IMR-90 (cell line): ENCODE measurements at regions not wholly inside any gene's neighbourhood (a gene's known extent, or its start where the extent isn't known, plus 50 kb on each side); places are given as distances from the start of the nearest gene placed in this dataset.
A peak's percentile ranks its signal among the peaks of the same experiment; 100 is the strongest.

Source experiments
- ATAC-seq: fragments of 200-7000 bp; cut with Tn5 transposase; 2 replicates; pipeline ENCODE4 v1.9.1; 2020; ENCODE audit warnings: low read depth, mild to moderate bottlenecking, moderate library complexity
- BruUV-seq: library from RNA; stranded (reverse); fragments of 400-500 nt; replicated peaks from 2 replicates; lab custom pipeline; 2021; lab: Mats Ljungman, UMichigan
- CTCF ChIA-PET: fragments of 300-600 bp; formaldehyde crosslinking; extraction: SDS; loops from one replicate; lab custom pipeline; 2021; ENCODE audit warnings: antibody characterized with exemption; lab: Yijun Ruan, JAX
- POLR2A ChIA-PET: fragments of 300-600 bp; sonication (Branson Sonifier 250); formaldehyde crosslinking; loops from one replicate; lab custom pipeline; 2022; ENCODE audit warnings: antibody characterized with exemption; ENCODE audit not compliant: unreplicated experiment; lab: Charles Lee
- DNase-seq: peaks from one replicate; pipeline ENCODE4 v3.0.0; 2013
- H2AFZ ChIP-seq: replicated peaks from 2 replicates; pipeline ENCODE3; 2013; ENCODE audit warnings: low read length, mild to moderate bottlenecking; ENCODE audit not compliant: poor library complexity
- H2AK5ac ChIP-seq: 2 replicates; pipeline ENCODE4 v1.6.1; 2013; ENCODE audit warnings: low read depth, low read length, inconsistent platforms
- H2AK9ac ChIP-seq: replicated peaks from 2 replicates; pipeline ENCODE3; 2013; ENCODE audit warnings: mild to moderate bottlenecking, low read depth, low read length, moderate library complexity; ENCODE audit not compliant: poor library complexity
- H2BK120ac ChIP-seq: 2 replicates; pipeline ENCODE4 v1.6.1; 2013; ENCODE audit warnings: low read depth, low read length, inconsistent platforms
- H2BK15ac ChIP-seq: 3 replicates; pipeline ENCODE4 v1.6.1; 2013; ENCODE audit warnings: low read depth, low read length, inconsistent platforms
- H2BK20ac ChIP-seq: 2 replicates; pipeline ENCODE4 v1.6.1; 2013; ENCODE audit warnings: low read depth, mild to moderate bottlenecking, inconsistent platforms, low read length, moderate library complexity
- H2BK5ac ChIP-seq: 2 replicates; pipeline ENCODE4 v1.6.1; 2013; ENCODE audit warnings: mild to moderate bottlenecking, low read depth, low read length, inconsistent platforms; ENCODE audit not compliant: poor library complexity, severe bottlenecking
- H3K14ac ChIP-seq: replicated peaks from 2 replicates; pipeline ENCODE4 v1.6.1; 2013; ENCODE audit warnings: low read depth, low read length, inconsistent platforms
- H3K18ac ChIP-seq: 2 replicates; pipeline ENCODE4 v1.6.1; 2013; ENCODE audit warnings: low read depth, low read length, control low read depth
- H3K23ac ChIP-seq: 2 replicates; pipeline ENCODE4 v1.6.1; 2013; ENCODE audit warnings: low read depth, low read length, inconsistent platforms
- H3K27ac ChIP-seq: 2 replicates; pipeline ENCODE4 v1.5.1; 2013; ENCODE audit warnings: mild to moderate bottlenecking, control low read depth, low read length; ENCODE audit not compliant: insufficient read depth
- H3K27me3 ChIP-seq: 2 replicates; pipeline ENCODE4 v1.6.1; 2013; ENCODE audit warnings: low read length; ENCODE audit not compliant: control insufficient read depth, insufficient read depth
- H3K36me3 ChIP-seq: 2 replicates; pipeline ENCODE4 v1.6.1; 2013; ENCODE audit warnings: low read length, mixed read lengths; ENCODE audit not compliant: control insufficient read depth, insufficient read depth
- H3K4ac ChIP-seq: 2 replicates; pipeline ENCODE4 v1.6.1; 2013; ENCODE audit warnings: low read depth, low read length, inconsistent platforms
- H3K4me1 ChIP-seq: 2 replicates; pipeline ENCODE4 v1.6.1; 2013; ENCODE audit warnings: low read length, mixed read lengths; ENCODE audit not compliant: control insufficient read depth, insufficient read depth
- H3K4me2 ChIP-seq: 2 replicates; pipeline ENCODE4 v1.6.1; 2013; ENCODE audit warnings: low read depth, mild to moderate bottlenecking, control low read depth, low read length, moderate library complexity
- H3K4me3 ChIP-seq: 2 replicates; pipeline ENCODE4 v1.5.1; 2013; ENCODE audit warnings: low read depth, mild to moderate bottlenecking, control low read depth, low read length, moderate library complexity; ENCODE audit not compliant: insufficient read depth
- H3K56ac ChIP-seq: 2 replicates; pipeline ENCODE4 v1.6.1; 2013; ENCODE audit warnings: low read length, inconsistent platforms; ENCODE audit not compliant: insufficient read depth; ENCODE audit errors: extremely low read depth
- H3K79me1 ChIP-seq, 2 experiments: 2 replicates each; pipeline ENCODE4 v1.6.1; 2013; ENCODE audit warnings: low read length in 2 of 2, inconsistent platforms in 1 of 2, low read depth in 1 of 2
- H3K9ac ChIP-seq: 2 replicates; pipeline ENCODE4 v1.6.1; 2013; ENCODE audit warnings: low read depth, low read length, control low read depth
- H3K9me1 ChIP-seq: 2 replicates; pipeline ENCODE4 v1.6.1; 2013; ENCODE audit warnings: low read length, inconsistent platforms; ENCODE audit not compliant: insufficient read depth
- H3K9me3 ChIP-seq: 2 replicates; pipeline ENCODE4 v1.6.1; 2013; ENCODE audit warnings: low read length; ENCODE audit not compliant: control insufficient read depth, insufficient read depth
- H4K20me1 ChIP-seq: 2 replicates; pipeline ENCODE4 v1.6.1; 2013; ENCODE audit warnings: low read length, inconsistent platforms; ENCODE audit not compliant: insufficient read depth
- H4K5ac ChIP-seq: 2 replicates; pipeline ENCODE4 v1.6.1; 2013; ENCODE audit warnings: mild to moderate bottlenecking, low read depth, low read length, control low read depth
- H4K8ac ChIP-seq, 2 experiments: 2 replicates each; pipeline ENCODE4 v1.6.1; 2013; ENCODE audit warnings: low read depth in 2 of 2, low read length in 2 of 2, control low read depth in 1 of 2, inconsistent platforms in 1 of 2
- H4K91ac ChIP-seq: 2 replicates; pipeline ENCODE4 v1.6.1; 2013; ENCODE audit warnings: low read depth, low read length, inconsistent platforms; ENCODE audit not compliant: insufficient read depth
- RAD21 ChIP-seq: IDR thresholded peaks from 2 replicates; pipeline ENCODE4 v1.6.1; 2012; ENCODE audit warnings: low read length, improper control_type of control experiment
- WGBS, 2 experiments: methylation state at CpG; one replicate each; pipeline versions ENCODE4 v1.1.5 to v1.1.7; 2013; ENCODE audit warnings: missing lambda C conversion rate in 2 of 2; ENCODE audit not compliant: insufficient read length in 1 of 2; ENCODE audit errors: extremely low coverage in 2 of 2; 5-methylcytosine and 5-hydroxymethylcytosine counted together
- dilution Hi-C: fragments of 300-500 bp; cut with HindIII; formaldehyde crosslinking; loops from one replicate; pipeline ENCODE4 v1.14.3; 2018; ENCODE audit warnings: low sequenced_read_pairs; ENCODE audit not compliant: unreplicated experiment
- in situ Hi-C: fragments of 300-500 bp; cut with MboI; formaldehyde crosslinking; loops from 3 replicates; pipeline ENCODE4 v1.14.3; 2019; ENCODE audit warnings: low sequenced_read_pairs, inconsistent platforms, mixed read lengths
- intact Hi-C: fragments of 100-400 bp; cut with micrococcal nuclease; formaldehyde crosslinking; loops from 2 replicates; pipeline ENCODE4 v1.10.0; 2022

GRCh38 chr2:145256551-145256950 is 736.6 kb upstream of the ZEB2 start:
- Histone ChIP-seq H3K4me1 (no peaks in the 10 kb centered on the region), H4K5ac (no peak overlapping the region), H3K4me3 (no peak overlapping the region), H3K9me3 (no peaks in the 10 kb centered on the region), H2AK9ac (no peak overlapping the region), H4K91ac (no peak overlapping the region), H3K23ac (no peak overlapping the region), H3K27ac (no peak overlapping the region), H4K20me1 (no peaks in the 10 kb centered on the region), H3K56ac (peak overlapping the region; percentile 28; the same call in 1 of the 2 replicates), H3K4ac (no peak overlapping the region), H2AFZ (no peak overlapping the region), H3K4me2 (no peak overlapping the region), H3K27me3 (no peaks in the 10 kb centered on the region), H4K8ac (0 out of 4 replicates have a peak overlapping the region, but pooled peaks of 1 of the 2 experiments have one; percentile 10), H2BK5ac (no peak overlapping the region), H3K18ac (no peak overlapping the region), H3K79me1 (no peaks in the 10 kb centered on the region), H2AK5ac (no peak overlapping the region), H2BK120ac (no peak overlapping the region), H3K9me1 (no peaks in the 10 kb centered on the region), H3K36me3 (no peaks in the 10 kb centered on the region), H2BK15ac (no peak overlapping the region), H2BK20ac (no peak overlapping the region), H3K14ac (0 out of 2 replicates have a peak overlapping the region, but pooled peaks have one; percentile 45), H3K9ac (no peak overlapping the region)
- in situ Hi-C loops (no loop called here), dilution Hi-C loops (no loop called here), intact Hi-C loops (no loop called here)
- TF ChIP-seq RAD21: no peak
- ChIA-PET CTCF (interaction anchor here (0.5 to 1.1 kb wide), 4 partner anchors 8 to 1622 kb away, joined by 3 to 6 read pairs (median 3); no protein-coding TSS in a partner anchor), POLR2A (no interaction called here)
- ATAC-seq: no peak
- DNase-seq: peak; percentile 12
- WGBS, 2 experiments: no CpG with 5 or more reads among the region's 1 CpG
- BruUV-seq: no TSS peak
